ENCODE measurements at regions not wholly inside any gene's neighbourhood (a gene's known extent, or its start where the extent isn't known, plus 50 kb on each side); places are given as distances from the start of the nearest gene placed in this dataset.

- DNase-seq (ENCODE audit: low read depth) = no peak
- POLR2A ChIA-PET = no interaction called here
- H3K4me3 ChIP-seq (ENCODE audit: low read depth, low read length) = no peak overlapping the region
- no peaks in the 10 kb centered on the region for H3K36me3 ChIP-seq (ENCODE audit: control insufficient read depth, insufficient read depth, low read length)
- CTCF ChIA-PET = interaction anchor here (1.8 kb wide), 1 partner anchor 30 kb away, joined by 3 read pairs; no protein-coding TSS in a partner anchor
- TF ChIP-seq, protein P1, sequence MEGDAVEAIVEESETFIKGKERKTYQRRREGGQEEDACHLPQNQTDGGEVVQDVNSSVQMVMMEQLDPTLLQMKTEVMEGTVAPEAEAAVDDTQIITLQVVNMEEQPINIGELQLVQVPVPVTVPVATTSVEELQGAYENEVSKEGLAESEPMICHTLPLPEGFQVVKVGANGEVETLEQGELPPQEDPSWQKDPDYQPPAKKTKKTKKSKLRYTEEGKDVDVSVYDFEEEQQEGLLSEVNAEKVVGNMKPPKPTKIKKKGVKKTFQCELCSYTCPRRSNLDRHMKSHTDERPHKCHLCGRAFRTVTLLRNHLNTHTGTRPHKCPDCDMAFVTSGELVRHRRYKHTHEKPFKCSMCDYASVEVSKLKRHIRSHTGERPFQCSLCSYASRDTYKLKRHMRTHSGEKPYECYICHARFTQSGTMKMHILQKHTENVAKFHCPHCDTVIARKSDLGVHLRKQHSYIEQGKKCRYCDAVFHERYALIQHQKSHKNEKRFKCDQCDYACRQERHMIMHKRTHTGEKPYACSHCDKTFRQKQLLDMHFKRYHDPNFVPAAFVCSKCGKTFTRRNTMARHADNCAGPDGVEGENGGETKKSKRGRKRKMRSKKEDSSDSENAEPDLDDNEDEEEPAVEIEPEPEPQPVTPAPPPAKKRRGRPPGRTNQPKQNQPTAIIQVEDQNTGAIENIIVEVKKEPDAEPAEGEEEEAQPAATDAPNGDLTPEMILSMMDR (IDR thresholded peaks at IDR 0.05; ENCODE audit: insufficient read depth, low read depth, low read length) = no peak
- no peaks in the 10 kb centered on the region for H3K27me3 ChIP-seq (ENCODE audit: control insufficient read depth, insufficient read depth, low read length)
These were observed 73.6 kb downstream of the CYLC2 start for GRCh38 chr9:103068753-103069152.

GRCh38 chr9:103078581-103078980 is 83.4 kb downstream of the CYLC2 start:
- Histone ChIP-seq H3K36me3 (ENCODE audit: control insufficient read depth, insufficient read depth, low read length) (no peaks in the 10 kb centered on the region), H3K4me3 (ENCODE audit: low read depth, low read length) (no peak overlapping the region), H3K27me3 (ENCODE audit: control insufficient read depth, insufficient read depth, low read length) (no peaks in the 10 kb centered on the region)
- DNase-seq (ENCODE audit: low read depth) = no peak
- CTCF ChIA-PET = no interaction called here
- TF ChIP-seq, protein P1 (IDR thresholded peaks at IDR 0.05; ENCODE audit: insufficient read depth, low read depth, low read length) = no peak
- POLR2A ChIA-PET = no interaction called here

- POLR2A ChIA-PET = no interaction called here
- Histone ChIP-seq H3K36me3 (ENCODE audit: control insufficient read depth, insufficient read depth, low read length) (no peaks in the 10 kb centered on the region), H3K27me3 (ENCODE audit: control insufficient read depth, insufficient read depth, low read length) (no peaks in the 10 kb centered on the region), H3K4me3 (ENCODE audit: low read depth, low read length) (no peak overlapping the region)
- CTCF ChIA-PET = interaction anchor here (0.6 kb wide), 1 partner anchor 1081 kb away, joined by 3 read pairs; no protein-coding TSS in a partner anchor
- no peak for DNase-seq (ENCODE audit: low read depth)
- TF ChIP-seq, protein P1 (IDR thresholded peaks at IDR 0.05; ENCODE audit: insufficient read depth, low read depth, low read length) = no peak
These were observed 87.4 kb downstream of the CYLC2 start for GRCh38 chr9:103082494-103082893.

DNA sequence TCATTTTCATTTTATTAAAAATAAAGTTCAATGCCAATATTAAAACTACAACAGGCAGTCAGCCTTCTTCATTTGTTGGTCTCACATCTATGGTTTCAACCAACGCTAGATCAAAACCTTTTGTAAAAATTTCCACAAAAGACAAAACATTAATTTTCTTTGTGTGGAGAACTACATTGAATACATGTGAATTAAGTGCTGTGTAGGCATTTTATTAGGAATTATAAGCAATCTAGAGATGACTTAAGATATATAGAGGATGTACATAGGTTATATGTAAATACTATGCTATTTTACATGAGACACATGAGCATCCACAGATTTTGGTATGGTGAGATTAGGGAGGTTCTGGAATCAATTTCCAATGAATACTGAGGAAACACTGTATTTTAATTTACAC is 94.2 kb downstream of the CYLC2 start:
- no peak for DNase-seq (ENCODE audit: low read depth)
- H3K4me3 ChIP-seq (ENCODE audit: low read depth, low read length) = no peak overlapping the region
- no peaks in the 10 kb centered on the region for H3K27me3 ChIP-seq (ENCODE audit: control insufficient read depth, insufficient read depth, low read length)
- no peaks in the 10 kb centered on the region for H3K36me3 ChIP-seq (ENCODE audit: control insufficient read depth, insufficient read depth, low read length)
- ChIA-PET POLR2A (no interaction called here), CTCF (no interaction called here)
- TF ChIP-seq, protein P1 (IDR thresholded peaks at IDR 0.05; ENCODE audit: insufficient read depth, low read depth, low read length) = no peak

- Histone ChIP-seq H3K36me3 (ENCODE audit: control insufficient read depth, insufficient read depth, low read length) (no peaks in the 10 kb centered on the region), H3K27me3 (ENCODE audit: control insufficient read depth, insufficient read depth, low read length) (no peaks in the 10 kb centered on the region), H3K4me3 (ENCODE audit: low read depth, low read length) (no peak overlapping the region)
- TF ChIP-seq, protein P1 (IDR thresholded peaks at IDR 0.05; ENCODE audit: insufficient read depth, low read depth, low read length) = no peak
- no peak for DNase-seq (ENCODE audit: low read depth)
- POLR2A ChIA-PET = no interaction called here
- CTCF ChIA-PET = no interaction called here
These were observed 109.0 kb downstream of the CYLC2 start for GRCh38 chr9:103104101-103104500.
